Head of caudate nucleus (tissue), 42 donors: ENCODE measurements at regions not wholly inside any gene's neighbourhood (a gene's known extent, or its start where the extent isn't known, plus 50 kb on each side); places are given as distances from the start of the nearest gene placed in this dataset.

Experiments used
- DNase-seq, 42 donors: peaks; one replicate each; pipeline versions ENCODE4 v3.0.0 to v3.0.0-alpha.2; 2020 to 2021; ENCODE audit warnings: mixed read lengths in 7 of 42
- intact Hi-C: fragments of 100-400 bp; cut with DNase I; formaldehyde crosslinking; loops from one replicate; pipeline ENCODE4 v1.15.0; 2022

DNA sequence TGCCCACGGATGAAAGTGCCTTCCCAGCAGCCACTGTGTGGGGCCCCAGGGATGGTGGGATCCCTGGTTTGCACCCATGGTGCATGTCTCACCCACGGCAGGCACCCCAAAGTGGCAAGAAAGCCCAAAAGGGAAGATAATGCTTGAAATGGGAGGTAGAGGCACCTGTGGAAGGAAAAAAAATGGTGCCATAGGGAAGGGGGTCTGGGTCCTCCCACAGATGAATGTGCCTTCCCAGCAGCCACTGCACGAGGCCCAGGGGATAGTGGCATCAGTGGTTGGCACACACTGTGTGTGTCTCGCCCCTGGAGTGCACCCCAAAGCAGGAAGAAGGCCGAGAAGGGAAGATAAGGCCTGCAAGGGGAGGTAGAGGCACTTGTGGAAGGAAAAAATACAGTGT is 264.2 kb downstream of the ALG10 start:
- intact Hi-C loops, result no loop called here
- peak in 3 of 42 donors; percentile 5 to 9 (median 6) for DNase-seq

DNA sequence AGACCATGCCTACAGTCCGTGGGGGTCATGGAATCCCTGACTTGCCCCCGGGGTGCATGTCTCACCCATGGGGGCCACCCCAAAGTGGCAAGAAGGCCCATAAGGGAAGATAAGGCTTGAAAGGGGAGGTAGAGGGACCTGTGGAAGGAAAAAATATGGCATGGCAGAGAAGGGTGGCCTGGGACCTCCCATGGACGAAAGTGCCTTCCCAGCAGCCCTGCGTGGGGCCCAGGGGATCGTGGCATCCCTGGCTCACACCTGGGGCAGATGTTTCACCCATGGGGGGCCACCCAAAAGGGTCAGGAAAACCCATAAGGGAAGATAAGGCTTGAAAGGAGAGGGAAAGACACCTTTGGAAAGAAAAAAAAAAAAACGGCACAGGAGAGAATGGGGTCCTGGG is 264.6 kb downstream of the ALG10 start:
- intact Hi-C loops, result no loop called here
- peak in 5 of 42 donors; percentile 3 to 9 (median 6) for DNase-seq

DNA sequence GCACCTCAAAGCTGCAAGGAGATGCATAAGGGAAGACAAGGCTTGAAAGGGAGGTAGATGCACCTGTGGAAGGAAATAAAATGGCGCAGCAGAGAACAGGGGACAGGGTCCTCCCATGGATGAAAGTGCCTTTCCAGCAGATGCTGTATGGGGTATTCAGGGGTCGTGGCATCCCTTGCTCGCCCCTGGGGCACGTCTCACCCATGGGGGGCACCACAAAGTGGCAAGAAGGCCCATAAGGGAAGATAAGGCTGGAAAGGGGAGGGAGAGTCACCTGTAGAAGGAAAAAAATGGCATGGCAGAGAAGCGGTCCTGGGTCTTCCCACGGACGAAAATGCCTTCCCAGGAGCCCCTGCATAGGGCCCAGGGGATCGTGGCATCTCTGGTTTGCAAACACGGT is 265.1 kb downstream of the ALG10 start:
- DNase-seq, result peak in 2 of 42 donors; percentile 2 to 18
- intact Hi-C loops, result no loop called here

DNA sequence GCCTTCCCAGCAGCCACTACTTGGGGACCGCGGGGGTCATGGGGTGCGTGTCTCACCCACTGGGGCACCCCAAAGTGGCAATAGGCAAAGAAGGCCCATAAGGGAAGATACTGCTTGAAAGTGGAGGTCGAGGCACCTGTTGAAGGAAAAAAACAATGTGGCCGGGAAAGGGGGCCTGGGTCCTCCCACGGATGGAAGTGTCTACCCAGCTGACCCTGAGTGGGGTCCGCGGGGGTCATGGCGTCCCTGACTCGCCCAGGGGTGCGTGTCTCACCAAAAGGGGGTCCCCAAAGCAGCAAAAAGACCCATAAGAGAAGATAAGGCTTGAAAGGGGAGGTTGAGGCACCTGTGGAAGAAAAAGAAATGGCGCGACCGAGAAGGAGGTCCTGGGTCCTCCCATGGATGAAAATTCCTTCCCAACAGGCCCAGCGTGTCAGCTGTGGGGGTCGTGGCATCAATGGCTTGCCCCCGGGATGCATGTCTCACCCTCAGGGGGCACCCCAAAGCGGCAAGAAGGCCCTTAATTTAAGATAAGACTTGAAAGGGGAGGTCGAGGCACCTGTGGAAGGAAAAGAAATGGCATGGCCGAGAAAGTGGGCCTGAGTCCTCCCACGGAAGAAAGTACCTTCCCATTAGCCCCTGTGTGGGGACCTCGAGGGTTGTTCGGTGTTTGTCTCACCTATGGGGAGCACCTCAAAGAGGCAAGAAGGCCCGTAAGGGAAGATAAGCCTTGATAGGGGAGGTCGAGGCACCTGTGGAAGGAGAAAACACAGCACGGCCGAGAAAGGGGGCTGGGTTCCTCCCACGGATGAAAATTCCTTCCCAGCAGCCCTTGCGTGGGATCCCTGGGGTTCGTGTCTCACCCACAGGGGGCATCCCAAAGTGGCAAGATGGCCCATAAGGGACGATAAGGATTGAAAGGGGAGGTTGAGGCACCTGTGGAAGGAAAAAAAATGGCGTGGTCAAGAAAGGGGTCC is 266.0 kb downstream of the ALG10 start:
- DNase-seq, result peak in 7 of 42 donors; percentile 3 to 25 (median 9)
- intact Hi-C loops, result no loop called here

DNA sequence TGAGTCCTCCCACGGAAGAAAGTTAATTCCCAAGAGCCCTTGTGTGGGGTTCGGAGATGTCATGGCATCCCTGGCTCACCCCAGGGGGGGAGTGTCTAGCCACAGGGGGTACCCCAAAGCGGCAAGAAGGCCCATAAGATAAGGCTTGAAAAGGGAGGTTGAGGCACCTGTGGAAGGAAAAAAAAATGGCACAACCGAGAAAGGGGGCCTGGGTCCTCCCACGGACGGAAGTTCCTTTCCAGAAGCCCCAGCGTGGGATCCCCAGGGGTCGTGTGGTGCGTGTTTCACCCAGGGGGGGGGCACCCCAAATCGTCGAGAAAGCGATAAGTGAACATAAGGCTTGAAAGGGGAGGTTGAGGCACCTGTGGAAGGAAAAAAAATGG is 266.7 kb downstream of the ALG10 start:
- intact Hi-C loops, result no loop called here

DNA sequence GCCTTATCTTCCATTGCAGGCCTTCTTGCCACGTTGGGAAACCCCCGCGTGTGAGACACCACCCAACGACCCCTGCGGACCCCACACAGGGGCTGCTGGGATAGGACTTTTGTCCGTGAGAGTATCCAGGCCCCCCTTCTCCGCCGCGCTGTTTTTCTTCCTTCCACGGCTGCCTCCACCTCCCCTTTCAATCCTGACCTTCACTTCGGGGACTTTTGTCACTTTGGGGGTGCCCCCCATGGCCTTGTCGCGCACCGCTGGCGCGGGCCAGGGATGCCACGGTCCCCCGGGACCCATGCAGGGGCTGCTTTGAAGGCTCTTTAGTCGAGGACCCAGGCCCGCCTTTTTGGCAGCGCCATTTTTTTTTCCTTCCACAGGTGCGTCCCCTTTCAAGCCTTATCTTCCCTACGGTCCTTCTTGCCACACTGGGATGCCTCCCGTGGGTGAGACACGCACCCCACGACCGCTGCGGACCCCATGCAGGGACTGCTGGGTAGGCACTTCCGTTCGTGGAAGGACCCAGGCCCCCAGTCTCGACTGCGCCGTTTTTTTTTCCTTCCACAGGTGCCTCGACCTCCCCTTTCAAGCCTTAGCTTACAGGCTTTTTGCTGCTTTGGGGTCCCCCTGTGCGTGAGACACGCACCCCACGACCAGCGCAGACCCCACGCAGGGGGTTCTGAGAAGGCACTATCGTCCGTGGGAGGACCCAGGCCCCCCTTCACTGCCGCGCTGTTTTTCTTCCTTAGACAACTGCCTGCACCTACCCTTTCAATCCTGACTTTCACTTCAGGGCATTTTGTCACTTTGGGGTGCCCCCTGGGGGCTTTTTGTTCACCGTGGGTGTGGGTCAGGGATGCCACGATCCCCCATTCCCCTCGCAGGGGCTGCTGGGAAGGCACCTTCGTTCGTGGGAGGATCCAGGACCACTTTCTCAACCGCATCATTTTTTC is 267.4 kb downstream of the ALG10 start:
- intact Hi-C loops, result no loop called here

More for the DNA sequence above, 266.7 kb downstream of the ALG10 start:
- peak in 6 of 42 donors; percentile 6 to 20 (median 8) for DNase-seq

DNA sequence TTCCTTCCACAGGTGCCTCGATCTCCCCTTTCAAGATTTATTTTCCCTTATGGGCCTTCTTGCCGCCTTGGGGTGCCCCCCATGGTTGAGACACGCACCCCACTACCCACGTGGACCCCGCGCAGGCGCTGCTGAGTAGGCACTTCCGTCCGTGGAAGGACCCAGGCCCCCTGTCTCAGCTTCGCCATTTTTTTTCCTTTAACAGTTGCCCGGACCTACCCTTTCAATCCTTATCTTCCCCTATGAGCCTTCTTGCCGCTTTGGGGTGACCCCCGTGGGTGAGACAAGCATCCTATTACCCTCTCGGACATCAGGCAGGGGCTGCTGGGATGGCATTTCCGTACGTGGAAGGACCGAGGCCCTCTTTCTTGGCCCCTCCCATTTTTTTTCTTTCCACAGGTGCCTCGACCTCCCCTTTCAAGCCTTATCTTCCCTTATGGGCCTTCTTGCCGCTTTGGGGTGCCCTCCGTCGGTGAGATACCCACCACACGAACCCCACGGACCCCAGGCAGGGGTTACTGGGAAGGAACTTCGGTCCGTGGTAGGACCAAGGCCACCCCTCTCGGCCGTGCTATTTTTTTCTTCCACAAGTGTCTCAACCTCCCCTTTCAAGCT is 268.2 kb downstream of the ALG10 start:
- peak in 9 of 42 donors; percentile 3 to 22 (median 8) for DNase-seq
- intact Hi-C loops, result no loop called here

More for the DNA sequence above, 267.4 kb downstream of the ALG10 start:
- DNase-seq, result peak in 9 of 42 donors; percentile 1 to 30 (median 6)

DNA sequence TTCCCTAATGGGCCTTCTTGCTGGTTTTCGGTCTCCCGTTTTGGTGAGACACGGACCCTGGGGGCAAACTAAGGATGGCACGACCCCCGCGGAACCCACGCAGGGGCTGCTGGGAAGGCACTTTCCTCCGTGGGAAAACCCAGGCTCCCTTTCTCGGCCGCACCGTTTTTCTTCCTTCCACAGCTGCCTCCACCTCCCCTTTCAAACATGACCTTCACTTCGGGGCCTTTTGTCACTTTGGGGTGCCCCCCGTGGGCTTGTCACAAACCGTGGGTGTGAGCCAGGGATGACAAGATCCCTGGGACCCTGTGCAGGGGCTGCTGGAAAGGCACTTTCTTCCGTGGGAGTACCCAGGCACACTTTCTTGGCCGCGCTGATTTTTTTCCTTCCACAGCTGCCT is 268.7 kb downstream of the ALG10 start:
- DNase-seq, result peak in 8 of 42 donors; percentile 4 to 21 (median 10)
- intact Hi-C loops, result no loop called here

DNA sequence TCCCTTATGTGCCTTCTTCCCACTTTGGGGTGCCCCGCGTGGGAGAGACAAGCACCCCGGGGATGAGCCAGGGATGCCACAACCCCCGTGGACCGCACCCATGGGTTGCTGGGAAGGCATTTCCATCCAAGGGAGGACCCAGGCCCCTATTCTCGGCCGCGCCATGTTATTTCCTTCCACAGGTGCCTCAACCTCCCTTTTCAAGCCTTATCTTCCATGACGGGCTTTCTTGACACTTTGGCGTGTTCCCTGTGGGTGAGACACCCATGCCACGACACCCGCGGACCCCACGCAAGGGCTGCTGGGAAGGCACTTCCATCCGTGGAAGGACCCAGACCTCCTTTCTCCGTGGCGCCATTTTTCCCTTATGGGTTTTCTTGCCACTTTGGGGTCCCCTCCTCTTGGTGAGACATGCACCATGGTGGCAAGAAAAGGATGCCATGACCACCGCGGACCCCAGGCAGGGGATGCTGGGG is 269.2 kb downstream of the ALG10 start:
- intact Hi-C loops, result no loop called here

DNA sequence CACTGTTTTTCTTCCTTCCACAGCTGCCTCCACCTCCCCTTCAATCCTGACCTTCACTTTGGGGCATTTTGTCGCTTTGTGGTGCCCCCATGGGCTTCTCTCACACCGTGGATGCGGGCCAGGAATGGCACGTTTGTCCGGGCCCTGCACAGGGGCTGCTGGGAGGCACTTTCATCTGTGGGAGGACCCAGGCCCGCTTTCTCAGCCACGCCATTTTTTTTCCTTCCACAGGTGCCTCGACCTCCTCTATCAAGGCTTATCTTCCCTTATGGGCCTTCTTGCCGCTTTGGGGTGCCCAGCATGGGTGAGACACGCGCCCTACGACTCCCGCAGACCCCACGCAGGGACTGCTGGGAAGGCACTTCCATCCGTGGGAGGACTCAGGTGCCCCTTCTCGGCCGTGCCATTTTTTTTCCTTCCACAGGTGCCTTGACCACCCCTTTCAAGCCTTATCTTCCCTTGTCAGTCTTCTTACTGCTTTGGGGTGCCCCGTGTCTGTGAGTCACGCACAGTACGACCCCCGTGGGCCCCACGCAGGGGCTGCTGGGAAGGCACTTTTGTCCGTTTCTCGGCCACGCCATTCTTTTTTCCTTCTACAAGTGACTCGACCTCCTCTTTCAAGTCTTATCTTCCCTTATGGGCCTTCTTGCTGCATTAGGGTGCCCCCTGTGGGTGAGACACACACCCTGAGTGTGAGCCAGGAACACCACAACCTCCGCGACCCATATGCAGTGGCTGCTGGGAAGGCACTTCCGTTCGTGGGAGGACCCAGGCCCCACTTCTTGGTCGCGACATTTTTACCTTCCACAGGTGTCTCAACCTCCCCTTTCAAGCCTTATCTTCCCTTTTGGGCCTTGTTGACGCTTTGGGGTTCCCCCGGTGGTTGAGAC is 270.7 kb downstream of the ALG10 start:
- intact Hi-C loops, result no loop called here
- peak in 18 of 42 donors; percentile 0 to 27 (median 10) for DNase-seq

More for the DNA sequence above, 269.2 kb downstream of the ALG10 start:
- DNase-seq, result peak in 8 of 42 donors; percentile 5 to 22 (median 10)

DNA sequence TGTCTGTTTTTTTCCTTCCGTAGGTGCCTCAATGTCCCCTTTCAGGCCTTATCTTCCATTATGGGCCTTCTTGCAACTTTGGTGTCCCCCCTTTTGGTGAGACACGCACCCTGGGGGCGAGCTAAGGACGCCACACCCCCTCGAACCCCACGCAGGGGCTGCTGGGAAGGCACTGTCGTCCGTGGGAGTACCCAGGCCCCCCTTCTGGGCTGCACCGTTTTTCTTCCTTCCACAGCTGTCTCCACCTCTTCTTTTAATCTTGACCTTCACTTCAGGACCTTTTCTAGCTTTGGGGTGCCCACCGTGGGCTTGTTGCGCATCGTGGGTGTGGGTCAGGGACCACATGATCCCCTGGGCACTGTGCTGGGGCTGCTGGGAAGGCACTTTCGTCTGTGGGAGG is 271.8 kb downstream of the ALG10 start:
- DNase-seq, result peak in 9 of 42 donors; percentile 1 to 16 (median 6)
- intact Hi-C loops, result no loop called here

DNA sequence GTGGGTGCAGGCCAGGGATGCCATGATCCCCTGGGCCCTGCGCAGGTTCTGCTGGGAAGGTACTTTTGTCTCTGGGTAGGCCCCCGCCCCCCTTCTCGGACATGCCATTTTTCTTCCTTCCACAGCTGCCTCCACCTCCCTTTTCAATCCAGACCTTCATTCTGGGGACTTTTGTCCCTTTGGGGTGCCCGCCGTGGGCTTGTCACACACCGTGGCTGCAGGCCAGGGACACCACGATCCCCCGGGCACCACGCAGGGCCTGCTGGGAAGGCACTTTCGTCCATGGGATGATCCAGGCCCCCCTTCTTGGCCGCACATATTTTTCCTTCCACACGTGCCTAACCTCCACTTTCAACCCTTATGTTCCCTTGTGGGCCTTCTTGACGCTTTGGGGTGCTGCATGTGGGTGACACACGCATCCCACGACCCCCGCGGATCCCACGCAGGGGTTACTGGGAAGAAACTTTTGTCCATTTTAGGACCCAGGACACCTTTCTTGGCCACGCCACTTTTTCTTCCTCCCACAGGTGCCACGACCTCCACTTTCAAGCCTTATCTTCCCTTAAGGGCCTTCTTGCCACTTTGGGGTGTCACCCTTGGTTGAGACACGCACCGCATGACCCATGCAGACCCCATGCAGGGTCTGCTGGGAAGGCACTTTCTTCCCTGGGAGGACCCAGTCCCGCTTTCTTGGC is 272.5 kb downstream of the ALG10 start:
- DNase-seq, result peak in 12 of 42 donors; percentile 0 to 28 (median 8)
- intact Hi-C loops, result no loop called here

DNA sequence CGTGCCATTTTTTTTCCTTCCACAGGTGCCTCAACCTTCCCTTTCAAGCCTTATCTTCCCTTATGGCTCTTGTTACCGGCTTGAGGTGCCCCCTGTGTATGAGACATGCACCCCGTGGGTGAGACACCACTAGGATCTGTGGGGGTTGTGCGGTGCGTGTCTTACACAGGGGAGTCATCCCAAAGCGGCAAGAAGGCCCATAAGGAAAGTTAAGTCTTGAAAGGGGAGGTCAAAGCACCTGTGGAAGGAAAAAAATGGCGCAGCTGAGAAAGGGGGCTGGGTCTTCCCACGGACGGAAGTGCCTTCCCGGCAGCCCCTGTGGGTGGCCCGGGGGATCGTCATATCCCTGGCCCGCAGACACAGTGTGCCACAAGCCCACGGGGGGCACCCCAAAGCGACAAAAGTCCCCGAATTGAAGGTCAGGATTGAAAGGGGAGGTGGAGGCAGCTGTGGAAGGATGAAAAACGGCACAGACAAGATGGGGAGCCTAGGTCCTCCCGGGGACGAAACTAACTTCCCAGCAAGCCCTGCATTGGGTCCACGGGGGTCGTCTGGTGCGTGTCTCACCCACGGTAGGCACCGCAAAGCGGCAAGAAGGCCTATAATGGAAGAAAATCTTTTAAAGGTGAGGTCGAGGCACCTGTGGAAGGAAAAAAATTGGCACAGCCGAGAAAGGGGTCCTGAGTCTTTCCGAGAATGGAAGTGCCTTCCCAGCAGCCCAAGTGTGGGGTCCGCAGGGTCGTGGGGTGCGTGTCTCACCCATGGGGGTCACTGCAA is 273.3 kb downstream of the ALG10 start:
- DNase-seq, result peak in 7 of 42 donors; percentile 2 to 16 (median 10)
- intact Hi-C loops, result no loop called here

DNA sequence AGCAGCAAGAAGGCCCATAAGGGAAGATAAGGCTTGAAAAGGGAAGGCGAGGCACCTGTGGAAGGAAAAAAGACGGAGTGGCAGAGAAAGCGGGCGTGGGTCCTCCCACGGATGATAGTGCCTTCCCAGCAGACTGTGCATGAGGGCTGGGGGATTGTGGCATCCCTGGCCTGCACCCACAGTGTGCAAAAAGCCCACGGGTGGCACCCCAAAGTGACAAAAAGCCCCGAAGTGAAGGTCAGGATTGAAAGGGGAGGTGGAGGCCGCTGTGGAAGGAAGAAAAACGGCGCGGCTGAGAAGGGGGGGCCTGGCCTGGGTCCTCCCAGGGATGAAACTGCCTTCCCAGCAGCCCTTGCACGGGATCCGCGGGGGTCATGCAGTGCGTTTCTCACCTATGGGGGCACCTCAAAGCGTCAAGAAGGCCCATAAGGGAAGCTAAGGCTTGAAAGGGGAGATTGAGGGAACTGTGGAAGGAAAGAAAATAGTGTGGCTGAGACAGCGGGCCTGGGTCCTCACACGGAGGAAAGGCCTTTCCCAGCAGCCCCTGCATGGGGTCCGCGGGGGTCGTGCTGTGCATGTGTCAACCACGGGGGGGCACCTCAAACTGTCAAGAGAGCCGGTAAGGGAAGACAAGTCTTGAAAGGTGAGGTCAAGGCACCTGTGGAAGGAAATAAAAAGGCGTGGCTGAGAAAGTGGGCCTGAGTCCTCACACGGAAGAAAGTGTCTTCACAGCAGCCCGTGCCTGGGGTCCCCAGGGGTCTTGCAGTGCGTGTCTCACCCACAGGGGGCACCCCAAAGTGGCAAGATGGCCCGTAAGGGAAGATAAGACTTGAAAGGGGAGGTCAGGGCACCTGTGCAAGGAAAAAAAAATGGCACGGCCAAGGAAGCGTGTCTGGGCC is 274.1 kb downstream of the ALG10 start:
- peak in 10 of 42 donors; percentile 1 to 38 (median 12) for DNase-seq
- intact Hi-C loops, result no loop called here

DNA sequence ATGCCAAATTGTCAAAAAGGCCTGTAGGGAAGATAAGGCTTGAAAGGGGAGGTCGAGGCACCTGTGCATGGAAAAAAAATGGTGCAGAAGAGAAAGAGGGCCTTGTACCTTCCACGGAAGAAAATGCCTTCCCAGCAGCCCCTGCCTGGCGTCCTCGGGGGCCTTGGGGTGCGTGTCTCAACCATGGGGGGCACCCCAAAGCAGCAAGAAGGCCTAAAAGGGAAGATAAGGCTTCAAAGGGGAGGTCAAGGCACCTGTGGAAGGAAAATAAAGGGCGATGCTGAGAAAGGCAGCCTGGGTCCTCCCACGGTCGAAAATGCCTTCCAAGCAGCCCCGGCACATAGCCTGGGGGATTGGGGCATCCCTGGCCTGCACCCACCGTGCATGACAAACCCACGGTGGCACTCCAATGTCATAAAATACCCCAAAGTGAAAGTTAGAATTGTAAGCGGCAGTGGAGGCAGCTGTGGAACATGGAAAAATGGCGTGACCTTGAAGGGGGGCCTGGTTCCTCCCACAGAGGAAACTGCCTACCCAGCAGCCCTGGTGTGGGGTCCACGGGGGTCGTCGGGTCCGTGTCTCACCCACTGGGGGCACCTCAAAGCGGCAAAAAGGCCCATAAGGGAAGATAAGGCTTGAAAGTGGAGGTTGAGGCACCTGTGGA is 275.0 kb downstream of the ALG10 start:
- peak in 5 of 42 donors; percentile 1 to 12 (median 2) for DNase-seq
- intact Hi-C loops, result no loop called here
